GM19324 (cell line): ENCODE measurements at regions not wholly inside any gene's neighbourhood (a gene's known extent, or its start where the extent isn't known, plus 50 kb on each side); places are given as distances from the start of the nearest gene placed in this dataset.

Experiments used
- ATAC-seq: cut with Tn5 transposase; IDR thresholded peaks from one replicate; pipeline ENCODE4 v1.9.1; 2021; ENCODE audit warnings: mild to moderate bottlenecking, moderate library complexity; ENCODE audit not compliant: unreplicated experiment, low FRiP score

- no peak for ATAC-seq
Measured at GRCh38 chr2:22826703-22827102, 558.3 kb upstream of the KLHL29 start.

GRCh38 chr2:22829791-22830190 lies 555.2 kb upstream of the KLHL29 start:
- no peak for ATAC-seq

GRCh38 chr2:22832196-22832595 lies 552.8 kb upstream of the KLHL29 start:
- ATAC-seq = no peak

- no peak for ATAC-seq
Measured at GRCh38 chr2:22838461-22838860, 546.5 kb upstream of the KLHL29 start.

- ATAC-seq = no peak
Measured at GRCh38 chr2:22842205-22842869, 542.6 kb upstream of the KLHL29 start.

GRCh38 chr2:22843919-22844537 lies 541.0 kb upstream of the KLHL29 start:
- no peak for ATAC-seq

GRCh38 chr2:22850310-22850709 lies 534.7 kb upstream of the KLHL29 start:
- ATAC-seq = no peak

- ATAC-seq = no peak
Measured at GRCh38 chr2:22854588-22854987, 530.4 kb upstream of the KLHL29 start.

- ATAC-seq = no peak
Measured at GRCh38 chr2:22855081-22855480, 529.9 kb upstream of the KLHL29 start.

GRCh38 chr2:22855761-22856184 lies 529.2 kb upstream of the KLHL29 start:
- ATAC-seq = no peak

GRCh38 chr2:22867973-22868372 lies 517.0 kb upstream of the KLHL29 start:
- no peak for ATAC-seq

- ATAC-seq = no peak
Measured at GRCh38 chr2:22878121-22878520, 506.9 kb upstream of the KLHL29 start.

GRCh38 chr2:22879009-22879863 lies 505.7 kb upstream of the KLHL29 start:
- ATAC-seq = no peak

- no peak for ATAC-seq
Measured at GRCh38 chr2:22880161-22880560, 504.8 kb upstream of the KLHL29 start.

GRCh38 chr2:22882011-22882410 lies 503.0 kb upstream of the KLHL29 start:
- no peak for ATAC-seq

GRCh38 chr2:22882643-22883042 lies 502.3 kb upstream of the KLHL29 start:
- no peak for ATAC-seq

- ATAC-seq = no peak
Measured at GRCh38 chr2:22883054-22883453, 501.9 kb upstream of the KLHL29 start.

- ATAC-seq = no peak
Measured at GRCh38 chr2:22885245-22885644, 499.7 kb upstream of the KLHL29 start.

- ATAC-seq = no peak
Measured at GRCh38 chr2:22887426-22887825, 497.6 kb upstream of the KLHL29 start.

- ATAC-seq = no peak
Measured at GRCh38 chr2:22887845-22888244, 497.1 kb upstream of the KLHL29 start.

- ATAC-seq = no peak
Measured at GRCh38 chr2:22890132-22890531, 494.8 kb upstream of the KLHL29 start.
